B cell (primary cell): ENCODE measurements at regions not wholly inside any gene's neighbourhood (a gene's known extent, or its start where the extent isn't known, plus 50 kb on each side); places are given as distances from the start of the nearest gene placed in this dataset.

ENCODE experiments used
- ATAC-seq: fragments of 200-7000 bp; cut with Tn5 transposase; one replicate; pipeline ENCODE4 v1.10.0; 2021; ENCODE audit warnings: low read depth, mild to moderate bottlenecking, moderate number of reproducible peaks, moderate library complexity
- CTCF ChIA-PET: fragments of 350-600 bp; sonication (Branson Sonifier 250); formaldehyde crosslinking; loops from one replicate; lab custom pipeline; 2021; ENCODE audit warnings: antibody characterized with exemption, inconsistent platforms; lab: Charles Lee
- POLR2A ChIA-PET: fragments of 350-600 bp; sonication (Branson Sonifier 250); formaldehyde crosslinking; loops from one replicate; lab custom pipeline; 2021; ENCODE audit warnings: antibody characterized with exemption; lab: Charles Lee
- DNase-seq: peaks from one replicate; pipeline ENCODE4 v3.0.0; 2013
- H2AFZ ChIP-seq: 2 replicates; pipeline ENCODE4 v1.6.1; 2012; ENCODE audit warnings: mild to moderate bottlenecking, low read depth, low read length; ENCODE audit not compliant: insufficient read depth, poor library complexity, severe bottlenecking
- H3K27ac ChIP-seq, 2 donors: 1 replicate in 1 of 2; 2 replicates in 1 of 2; pipeline ENCODE4 v1.5.1; 2012 to 2013; ENCODE audit warnings: low read length in 2 of 2, mild to moderate bottlenecking in 2 of 2, moderate library complexity in 1 of 2
- H3K27me3 ChIP-seq, 4 experiments: fragments of 200-600 bp in 1 of 4; sonication (generic) in 1 of 4; replicated peaks in 1 of 4; 1 replicate in 2 of 4; 2 replicates in 2 of 4; pipeline versions ENCODE4 v1.6.1 to v1.7.0; 2013 to 2016; ENCODE audit warnings: low read length in 3 of 4, mild to moderate bottlenecking in 2 of 4, mixed read lengths in 1 of 4, moderate library complexity in 1 of 4; ENCODE audit not compliant: insufficient read depth in 4 of 4, control insufficient read depth in 3 of 4; ENCODE audit errors: control extremely low read depth in 1 of 4
- H3K36me3 ChIP-seq, 2 experiments: replicated peaks in 1 of 2; 1 replicate in 1 of 2; 2 replicates in 1 of 2; pipeline versions ENCODE4 v1.6.1 to v1.7.1; 2013; ENCODE audit warnings: low read length in 1 of 2; ENCODE audit not compliant: insufficient read depth in 2 of 2, control insufficient read depth in 1 of 2; ENCODE audit errors: control extremely low read depth in 1 of 2, extremely low read depth in 1 of 2
- H3K4me1 ChIP-seq, 2 donors: fragments of 200-600 bp in 1 of 2; sonication (generic) in 1 of 2; 1 replicate in 1 of 2; 2 replicates in 1 of 2; pipeline versions ENCODE4 v1.5.1 to v1.6.1; 2013 to 2017; ENCODE audit warnings: low read length in 2 of 2; ENCODE audit not compliant: control insufficient read depth in 2 of 2, insufficient read depth in 2 of 2
- H3K4me2 ChIP-seq: replicated peaks from 2 replicates; pipeline ENCODE3; 2012; ENCODE audit warnings: mild to moderate bottlenecking, low read depth, low read length; ENCODE audit not compliant: poor library complexity, severe bottlenecking
- H3K4me3 ChIP-seq, 5 experiments: fragments of 200-600 bp in 1 of 5; sonication (generic) in 1 of 5; 1 replicate in 3 of 5; 2 replicates in 2 of 5; pipeline versions ENCODE4 v1.5.1 to v1.7.0; 2011 to 2016; ENCODE audit warnings: low read length in 4 of 5, mild to moderate bottlenecking in 4 of 5, low read depth in 2 of 5, control low read depth in 1 of 5, moderate library complexity in 1 of 5; ENCODE audit not compliant: insufficient read depth in 1 of 5; ENCODE audit errors: control extremely low read depth in 1 of 5, extremely low read depth in 1 of 5
- H3K79me2 ChIP-seq: fragments of 200-600 bp; sonication (generic); one replicate; pipeline ENCODE4 v1.6.0; 2016; ENCODE audit warnings: low read length; ENCODE audit not compliant: control insufficient read depth, insufficient read depth
- H3K9ac ChIP-seq: fragments of 200-600 bp; sonication (generic); 2 replicates; pipeline ENCODE4 v1.6.1; 2017; ENCODE audit warnings: mild to moderate bottlenecking, low read length, moderate library complexity
- H3K9me3 ChIP-seq, 3 donors: one replicate each; pipeline versions ENCODE4 v1.6.1 to v1.7.1; 2013; ENCODE audit warnings: low read length in 2 of 3; ENCODE audit not compliant: control insufficient read depth in 2 of 3, insufficient read depth in 1 of 3; ENCODE audit errors: control extremely low read depth in 1 of 3
- H4K20me1 ChIP-seq: 2 replicates; pipeline ENCODE4 v1.6.0; 2012; ENCODE audit warnings: mild to moderate bottlenecking, low read length; ENCODE audit not compliant: insufficient read depth, control insufficient read depth, poor library complexity, severe bottlenecking
- H3K27ac Mint-ChIP-seq: one replicate; pipeline ENCODE4 v1.8.0; 2021; ENCODE audit warnings: mixed read lengths
- H3K27me3 Mint-ChIP-seq: one replicate; pipeline ENCODE4 v1.8.0; 2021; ENCODE audit warnings: mixed read lengths
- H3K4me1 Mint-ChIP-seq: one replicate; pipeline ENCODE4 v1.8.0; 2021; ENCODE audit warnings: mixed read lengths
- H3K4me3 Mint-ChIP-seq: one replicate; pipeline ENCODE4 v1.8.0; 2021; ENCODE audit warnings: mixed read lengths
- H3K9me3 Mint-ChIP-seq: one replicate; pipeline ENCODE4 v1.8.0; 2022; ENCODE audit warnings: mixed read lengths; ENCODE audit not compliant: insufficient read depth
- EZH2 ChIP-seq: IDR thresholded peaks from 2 replicates; pipeline ENCODE4 v1.6.1; 2012; ENCODE audit warnings: borderline replicate concordance, low read depth, mild to moderate bottlenecking, moderate library complexity, low read length; ENCODE audit not compliant: insufficient read depth, poor library complexity, severe bottlenecking
- WGBS: methylation state at CpG from one replicate; pipeline ENCODE4 v1.1.5; 2013; ENCODE audit warnings: missing lambda C conversion rate; ENCODE audit not compliant: insufficient coverage; 5-methylcytosine and 5-hydroxymethylcytosine counted together
- intact Hi-C: fragments of 100-400 bp; cut with micrococcal nuclease; formaldehyde crosslinking; loops from one replicate; pipeline ENCODE4 v1.10.0; 2022
- TF ChIP-seq, protein P1 (sequence below): fragments of 200-600 bp; IDR thresholded peaks from one replicate; pipeline ENCODE4 v1.8.0; 2022; ENCODE audit warnings: antibody characterized with exemption, mild to moderate bottlenecking

- no peak overlapping the region for H3K27ac ChIP-seq
These were observed 70.4 kb upstream of the KCNQ5 start for GRCh38 chr6:72551470-72551869.

GRCh38 chr6:72552938-72553337 is 68.9 kb upstream of the KCNQ5 start:
- Mint-ChIP-seq H3K27me3 (peaks cover 28% of the 10 kb centered on the region), H3K4me1 (no peaks in the 10 kb centered on the region), H3K4me3 (no peak overlapping the region), H3K9me3 (no peaks in the 10 kb centered on the region), H3K27ac (no peak overlapping the region)
- ATAC-seq (no peak), DNase-seq (no peak)
- intact Hi-C loops, result no loop called here
- no peak for TF ChIP-seq EZH2
- TF ChIP-seq, protein P1, sequence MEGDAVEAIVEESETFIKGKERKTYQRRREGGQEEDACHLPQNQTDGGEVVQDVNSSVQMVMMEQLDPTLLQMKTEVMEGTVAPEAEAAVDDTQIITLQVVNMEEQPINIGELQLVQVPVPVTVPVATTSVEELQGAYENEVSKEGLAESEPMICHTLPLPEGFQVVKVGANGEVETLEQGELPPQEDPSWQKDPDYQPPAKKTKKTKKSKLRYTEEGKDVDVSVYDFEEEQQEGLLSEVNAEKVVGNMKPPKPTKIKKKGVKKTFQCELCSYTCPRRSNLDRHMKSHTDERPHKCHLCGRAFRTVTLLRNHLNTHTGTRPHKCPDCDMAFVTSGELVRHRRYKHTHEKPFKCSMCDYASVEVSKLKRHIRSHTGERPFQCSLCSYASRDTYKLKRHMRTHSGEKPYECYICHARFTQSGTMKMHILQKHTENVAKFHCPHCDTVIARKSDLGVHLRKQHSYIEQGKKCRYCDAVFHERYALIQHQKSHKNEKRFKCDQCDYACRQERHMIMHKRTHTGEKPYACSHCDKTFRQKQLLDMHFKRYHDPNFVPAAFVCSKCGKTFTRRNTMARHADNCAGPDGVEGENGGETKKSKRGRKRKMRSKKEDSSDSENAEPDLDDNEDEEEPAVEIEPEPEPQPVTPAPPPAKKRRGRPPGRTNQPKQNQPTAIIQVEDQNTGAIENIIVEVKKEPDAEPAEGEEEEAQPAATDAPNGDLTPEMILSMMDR, result no peak
- Histone ChIP-seq H3K9me3 (peaks cover 0 to 3% (median 0%) of the 10 kb centered on the region in 3 donors), H4K20me1 (no peaks in the 10 kb centered on the region), H3K27ac (no peak overlapping the region), H3K27me3 (peaks cover 0 to 3% (median 2%) of the 10 kb centered on the region in 4 experiments), H3K79me2 (no peaks in the 10 kb centered on the region), H3K4me2 (no peak overlapping the region), H3K4me3 (no peak overlapping the region), H3K4me1 (no peaks in the 10 kb centered on the region), H3K9ac (no peak overlapping the region), H3K36me3 (no peaks in the 10 kb centered on the region), H2AFZ (no peak overlapping the region)
- 100% methylated on average over 1 of the region's 4 CpGs for WGBS
- ChIA-PET CTCF (no interaction called here), POLR2A (no interaction called here)

More at GRCh38 chr6:72551470-72551869, 70.4 kb upstream of the KCNQ5 start:
- Mint-ChIP-seq H3K27me3 (peaks cover 30% of the 10 kb centered on the region), H3K27ac (no peak overlapping the region), H3K9me3 (no peaks in the 10 kb centered on the region), H3K4me1 (no peaks in the 10 kb centered on the region), H3K4me3 (no peak overlapping the region)
- TF ChIP-seq, protein P1, result no peak
- TF ChIP-seq EZH2, result no peak
- H4K20me1 ChIP-seq, result no peaks in the 10 kb centered on the region
- intact Hi-C loops, result no loop called here
- peaks cover 0 to 3% (median 2%) of the 10 kb centered on the region in 4 experiments for H3K27me3 ChIP-seq
- H2AFZ ChIP-seq, result no peak overlapping the region
- no peaks in the 10 kb centered on the region for H3K79me2 ChIP-seq
- no peak for DNase-seq
- CTCF ChIA-PET, result no interaction called here
- POLR2A ChIA-PET, result no interaction called here
- no peak overlapping the region for H3K4me3 ChIP-seq
- no peaks in the 10 kb centered on the region for H3K4me1 ChIP-seq
- no peak for ATAC-seq
- no peak overlapping the region for H3K9ac ChIP-seq
- peaks cover 0 to 3% (median 0%) of the 10 kb centered on the region in 3 donors for H3K9me3 ChIP-seq
- H3K36me3 ChIP-seq, result no peaks in the 10 kb centered on the region
- WGBS, result no CpG with 5 or more reads among the region's 3 CpGs
- no peak overlapping the region for H3K4me2 ChIP-seq
